Upper lobe of right lung (tissue), 1 donor: ENCODE measurements at regions not wholly inside any gene's neighbourhood (a gene's known extent, or its start where the extent isn't known, plus 50 kb on each side); places are given as distances from the start of the nearest gene placed in this dataset.
"Not testable (repeated sequence)": the region's sequence is repeated elsewhere in the genome, so short reads cannot be mapped to it uniquely, and the experiment has no call there.

ENCODE experiments used
- ATAC-seq: fragments of 200-7000 bp; cut with Tn5 transposase; one replicate; pipeline ENCODE4 v1.9.1; 2020; ENCODE audit warnings: mild to moderate bottlenecking, moderate library complexity
- DNase-seq: peaks from one replicate; pipeline ENCODE4 v3.0.0-alpha.2; 2020
- H3K27ac ChIP-seq: fragments of 200-600 bp; one replicate; pipeline ENCODE4 v1.8.0; 2022
- H3K27me3 ChIP-seq: fragments of 200-600 bp; one replicate; pipeline ENCODE4 v1.8.0; 2022; ENCODE audit warnings: mild to moderate bottlenecking
- H3K36me3 ChIP-seq: fragments of 200-600 bp; one replicate; pipeline ENCODE4 v1.8.0; 2022
- H3K4me1 ChIP-seq: fragments of 200-600 bp; one replicate; pipeline ENCODE4 v1.8.0; 2022
- H3K4me3 ChIP-seq: fragments of 200-600 bp; one replicate; pipeline ENCODE4 v1.8.0; 2022; ENCODE audit warnings: mild to moderate bottlenecking
- H3K9me3 ChIP-seq: fragments of 200-600 bp; one replicate; pipeline ENCODE4 v1.8.0; 2022
- CTCF ChIP-seq: fragments of 200-600 bp; IDR thresholded peaks from one replicate; pipeline ENCODE4 v1.8.0; 2022; ENCODE audit warnings: antibody characterized with exemption
- intact Hi-C: fragments of 100-400 bp; cut with DNase I; formaldehyde crosslinking; loops from one replicate; pipeline ENCODE4 v1.11.0; 2022
- donor health status: DM: no; HTN: yes; CAD: no; lungs with severe emphysema.

- no peak for DNase-seq
- Histone ChIP-seq H3K27ac (no peak overlapping the region), H3K27me3 (no peaks in the 10 kb centered on the region), H3K9me3 (no peaks in the 10 kb centered on the region), H3K36me3 (no peaks in the 10 kb centered on the region), H3K4me1 (no peaks in the 10 kb centered on the region), H3K4me3 (no peak overlapping the region)
- ATAC-seq: no peak
- no peak for TF ChIP-seq CTCF
- intact Hi-C loops: no loop called here
These were observed 274.3 kb downstream of the SEMA3D start for GRCh38 chr7:84912537-84912936.

- Histone ChIP-seq H3K4me1 (no peaks in the 10 kb centered on the region), H3K36me3 (no peaks in the 10 kb centered on the region), H3K9me3 (no peaks in the 10 kb centered on the region), H3K27me3 (no peaks in the 10 kb centered on the region), H3K27ac (no peak overlapping the region), H3K4me3 (no peak overlapping the region)
- ATAC-seq (no peak), DNase-seq (no peak)
- TF ChIP-seq CTCF: no peak
- intact Hi-C loops: no loop called here
These were observed 274.8 kb downstream of the SEMA3D start for GRCh38 chr7:84912018-84912417.

GRCh38 chr7:84911077-84911476 is 275.8 kb downstream of the SEMA3D start:
- intact Hi-C loops: no loop called here
- Histone ChIP-seq H3K27ac (no peak overlapping the region), H3K9me3 (no peaks in the 10 kb centered on the region), H3K36me3 (no peaks in the 10 kb centered on the region), H3K4me1 (no peaks in the 10 kb centered on the region), H3K27me3 (no peaks in the 10 kb centered on the region), H3K4me3 (no peak overlapping the region)
- TF ChIP-seq CTCF: no peak
- ATAC-seq (no peak), DNase-seq (no peak)

- H3K27me3 ChIP-seq, H3K4me1 ChIP-seq, H3K27ac ChIP-seq, ATAC-seq, H3K36me3 ChIP-seq, H3K9me3 ChIP-seq, H3K4me3 ChIP-seq, intact Hi-C loops, DNase-seq: not testable (repeated sequence)
These were observed 276.5 kb downstream of the SEMA3D start for GRCh38 chr7:84910322-84910721.

GRCh38 chr7:84908196-84908793 is 278.6 kb downstream of the SEMA3D start:
- H3K27ac ChIP-seq: no peak overlapping the region
- no peaks in the 10 kb centered on the region for H3K36me3 ChIP-seq
- no peaks in the 10 kb centered on the region for H3K4me1 ChIP-seq
- no peak overlapping the region for H3K4me3 ChIP-seq
- ATAC-seq (no peak), DNase-seq (no peak)
- no peaks in the 10 kb centered on the region for H3K9me3 ChIP-seq
- intact Hi-C loops: no loop called here
- H3K27me3 ChIP-seq: no peaks in the 10 kb centered on the region
- no peak for TF ChIP-seq CTCF

GRCh38 chr7:84906889-84907288 is 280.0 kb downstream of the SEMA3D start:
- no peak for ATAC-seq

More at GRCh38 chr7:84906889-84907288, 280.0 kb downstream of the SEMA3D start:
- no peak overlapping the region for H3K27ac ChIP-seq
- no peaks in the 10 kb centered on the region for H3K27me3 ChIP-seq
- no peaks in the 10 kb centered on the region for H3K36me3 ChIP-seq
- H3K9me3 ChIP-seq: no peaks in the 10 kb centered on the region
- DNase-seq: no peak
- no peak overlapping the region for H3K4me3 ChIP-seq
- intact Hi-C loops: no loop called here
- no peaks in the 10 kb centered on the region for H3K4me1 ChIP-seq
- no peak for TF ChIP-seq CTCF
